ENCODE measurements at regions not wholly inside any gene's neighbourhood (a gene's known extent, or its start where the extent isn't known, plus 50 kb on each side); places are given as distances from the start of the nearest gene placed in this dataset.

DNA sequence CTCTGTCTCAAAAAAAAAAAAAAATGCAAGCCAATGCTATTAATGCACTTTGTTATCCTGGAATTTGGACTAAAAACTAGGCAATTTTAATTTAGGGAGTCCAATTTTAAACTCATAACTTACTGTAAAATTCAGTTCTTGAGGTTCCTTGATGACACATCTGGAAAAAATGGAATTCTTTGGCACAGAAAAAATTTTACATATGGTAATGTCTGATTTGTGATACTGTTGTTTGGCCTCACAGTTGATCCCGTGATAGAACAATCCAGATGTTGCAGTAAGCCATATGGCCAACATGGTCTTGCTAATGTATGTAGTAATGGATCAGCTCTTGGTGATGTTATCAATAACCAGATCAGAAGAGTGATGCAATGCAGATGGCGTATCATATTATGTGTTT lies 1089.8 kb downstream of the FLRT2 start (continued):
- no peak for TF ChIP-seq KAT7 (CRISPR knock-in tag; IDR thresholded peaks at IDR 0.05; ENCODE audit: borderline replicate concordance)
- TF ChIP-seq, protein P1, sequence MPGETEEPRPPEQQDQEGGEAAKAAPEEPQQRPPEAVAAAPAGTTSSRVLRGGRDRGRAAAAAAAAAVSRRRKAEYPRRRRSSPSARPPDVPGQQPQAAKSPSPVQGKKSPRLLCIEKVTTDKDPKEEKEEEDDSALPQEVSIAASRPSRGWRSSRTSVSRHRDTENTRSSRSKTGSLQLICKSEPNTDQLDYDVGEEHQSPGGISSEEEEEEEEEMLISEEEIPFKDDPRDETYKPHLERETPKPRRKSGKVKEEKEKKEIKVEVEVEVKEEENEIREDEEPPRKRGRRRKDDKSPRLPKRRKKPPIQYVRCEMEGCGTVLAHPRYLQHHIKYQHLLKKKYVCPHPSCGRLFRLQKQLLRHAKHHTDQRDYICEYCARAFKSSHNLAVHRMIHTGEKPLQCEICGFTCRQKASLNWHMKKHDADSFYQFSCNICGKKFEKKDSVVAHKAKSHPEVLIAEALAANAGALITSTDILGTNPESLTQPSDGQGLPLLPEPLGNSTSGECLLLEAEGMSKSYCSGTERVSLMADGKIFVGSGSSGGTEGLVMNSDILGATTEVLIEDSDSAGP (CRISPR knock-in tag; IDR thresholded peaks at IDR 0.05; ENCODE audit: borderline replicate concordance): no peak
- no peak for TF ChIP-seq KLF16 (CRISPR knock-in tag; IDR thresholded peaks at IDR 0.05)
- TF ChIP-seq SIN3B (IDR thresholded peaks at IDR 0.05; ENCODE audit: low read length): no peak
- no peak for TF ChIP-seq DNMT1 (CRISPR knock-in tag; IDR thresholded peaks at IDR 0.05)
- TF ChIP-seq HNF1B (CRISPR knock-in tag; IDR thresholded peaks at IDR 0.05): no peak
- no peak for TF ChIP-seq KDM6A (CRISPR knock-in tag; IDR thresholded peaks at IDR 0.05; ENCODE audit: low read depth)

DNA sequence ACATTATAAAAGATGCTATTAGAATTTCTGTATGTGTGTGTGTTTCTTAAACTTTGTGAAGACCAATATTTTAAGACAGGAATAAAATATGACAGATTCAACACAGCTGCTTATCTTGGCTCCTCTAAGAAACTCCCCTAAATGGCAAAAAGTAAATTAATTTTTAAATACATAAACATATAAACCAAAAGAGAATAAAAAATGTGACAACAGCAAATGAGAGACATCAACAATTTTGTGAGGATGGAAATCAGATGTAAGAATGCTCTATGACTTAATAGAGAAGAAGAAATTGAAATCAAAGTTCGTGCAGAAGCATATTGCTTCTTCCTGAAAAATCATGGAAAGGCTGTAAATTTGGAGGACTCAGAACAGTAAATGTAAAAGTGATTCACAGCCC lies 1083.8 kb downstream of the FLRT2 start:
- WGBS (ENCODE audit: low lambda C conversion rate): 0% methylated on average over 1 of the region's 1 CpG

More for the DNA sequence above, 1083.8 kb downstream of the FLRT2 start:
- Histone ChIP-seq H4K20me1 (ENCODE audit: insufficient read depth, low read length) (no peaks in the 10 kb centered on the region), H3K79me2 (ENCODE audit: insufficient read depth, low read length) (no peaks in the 10 kb centered on the region), H3K4me2 (ENCODE audit: low read depth, low read length) (no peak overlapping the region), H3K4me3 (replicated peaks in 1 of 3; ENCODE audit: insufficient read depth in 1 of 3, low read depth in 2 of 3, low read length in 3 of 3) (no peak overlapping the region), H3K9ac (ENCODE audit: insufficient read depth, low read depth, low read length) (no peak overlapping the region), H3K36me3 (replicated peaks in 1 of 2; ENCODE audit: control insufficient read depth in 1 of 2, insufficient read depth in 2 of 2, low read length in 2 of 2) (no peaks in the 10 kb centered on the region), H3K27me3 (ENCODE audit: control insufficient read depth in 1 of 2, insufficient read depth in 2 of 2, low read length in 2 of 2) (no peaks in the 10 kb centered on the region), H3K4me1 (ENCODE audit: insufficient read depth, low read length) (no peaks in the 10 kb centered on the region), H2AFZ (ENCODE audit: low read length) (no peak overlapping the region), H3K9me3 (ENCODE audit: low read length) (no peaks in the 10 kb centered on the region), H3K27ac (ENCODE audit: extremely low read length, insufficient read depth, low read length) (no peak overlapping the region)
- no peak for ATAC-seq
- intact Hi-C loops (cut with micrococcal nuclease; ENCODE audit: unreplicated experiment): no loop called here
- POLR2A ChIA-PET: no interaction called here
- in situ Hi-C loops (cut with HindIII; ENCODE audit: extremely low pct_ligation_motif_present, low pct_unique_long_range_greater_than_20kb): no loop called here
- CTCF ChIA-PET (ENCODE audit: low intra/inter-chr PET ratio, low total read pairs): no interaction called here
- TF ChIP-seq NCOA5 (CRISPR knock-in tag; IDR thresholded peaks at IDR 0.05): no peak
- no peak for TF ChIP-seq HNF4A (CRISPR knock-in tag; IDR thresholded peaks at IDR 0.05)
- TF ChIP-seq ZNF800 (CRISPR knock-in tag; IDR thresholded peaks at IDR 0.05): no peak
- no peak for TF ChIP-seq ZNF746 (CRISPR knock-in tag; IDR thresholded peaks at IDR 0.05)
- BruUV-seq (replicated peaks): no TSS peak
- no peak for DNase-seq (ENCODE audit: low spot score)
- no peak for FAIRE-seq
